HUES48 (cell line): ENCODE measurements at regions not wholly inside any gene's neighbourhood (a gene's known extent, or its start where the extent isn't known, plus 50 kb on each side); places are given as distances from the start of the nearest gene placed in this dataset.

ENCODE experiments used
- H3K27ac ChIP-seq: one replicate; pipeline ENCODE4 v1.7.0; 2013; ENCODE audit warnings: low read depth, low read length, inconsistent platforms
- H3K27me3 ChIP-seq: 2 replicates; pipeline ENCODE4 v1.6.1; 2013; ENCODE audit warnings: mild to moderate bottlenecking, low read length; ENCODE audit not compliant: control insufficient read depth, insufficient read depth
- H3K36me3 ChIP-seq: 2 replicates; pipeline ENCODE4 v1.6.1; 2013; ENCODE audit warnings: low read length; ENCODE audit not compliant: control insufficient read depth, insufficient read depth
- H3K4me1 ChIP-seq: 2 replicates; pipeline ENCODE4 v1.6.1; 2013; ENCODE audit warnings: mild to moderate bottlenecking, low read length; ENCODE audit not compliant: control insufficient read depth, insufficient read depth
- H3K4me3 ChIP-seq: 2 replicates; pipeline ENCODE4 v1.5.1; 2013; ENCODE audit warnings: mild to moderate bottlenecking, low read depth, low read length
- H3K9ac ChIP-seq: 2 replicates; pipeline ENCODE4 v1.6.1; 2013; ENCODE audit warnings: mild to moderate bottlenecking, low read depth, low read length, moderate library complexity
- H3K9me3 ChIP-seq: 2 replicates; pipeline ENCODE4 v1.6.1; 2013; ENCODE audit warnings: low read length; ENCODE audit not compliant: control insufficient read depth, insufficient read depth

- Histone ChIP-seq H3K4me3 (no peak overlapping the region), H3K27ac (no peak overlapping the region), H3K9me3 (no peaks in the 10 kb centered on the region), H3K9ac (no peak overlapping the region), H3K27me3 (no peaks in the 10 kb centered on the region), H3K36me3 (no peaks in the 10 kb centered on the region), H3K4me1 (no peaks in the 10 kb centered on the region)
These were observed 298.9 kb downstream of the SHOX2 start for GRCh38 chr3:157807280-157807679.

GRCh38 chr3:157805538-157805937 lies 300.7 kb downstream of the SHOX2 start:
- Histone ChIP-seq H3K4me3 (no peak overlapping the region), H3K4me1 (no peaks in the 10 kb centered on the region), H3K27me3 (no peaks in the 10 kb centered on the region), H3K9ac (no peak overlapping the region), H3K27ac (no peak overlapping the region), H3K36me3 (no peaks in the 10 kb centered on the region), H3K9me3 (no peaks in the 10 kb centered on the region)

GRCh38 chr3:157794771-157795170 lies 291.6 kb upstream of the VEPH1 start:
- Histone ChIP-seq H3K9me3 (no peaks in the 10 kb centered on the region; the same call in 1 of the 2 replicates), H3K27me3 (no peaks in the 10 kb centered on the region), H3K4me1 (no peaks in the 10 kb centered on the region), H3K36me3 (no peaks in the 10 kb centered on the region), H3K4me3 (no peak overlapping the region), H3K27ac (no peak overlapping the region), H3K9ac (no peak overlapping the region)

- no peak overlapping the region for H3K9ac ChIP-seq
- H3K27ac ChIP-seq: no peak overlapping the region
- no peaks in the 10 kb centered on the region for H3K9me3 ChIP-seq
- no peaks in the 10 kb centered on the region for H3K4me1 ChIP-seq
- H3K36me3 ChIP-seq: no peaks in the 10 kb centered on the region
- H3K4me3 ChIP-seq: no peak overlapping the region
- no peaks in the 10 kb centered on the region for H3K27me3 ChIP-seq
These were observed 290.5 kb upstream of the VEPH1 start for GRCh38 chr3:157793745-157794144.

- Histone ChIP-seq H3K9ac (no peak overlapping the region), H3K4me1 (no peaks in the 10 kb centered on the region), H3K27me3 (no peaks in the 10 kb centered on the region), H3K4me3 (no peak overlapping the region), H3K27ac (no peak overlapping the region), H3K9me3 (no peaks in the 10 kb centered on the region), H3K36me3 (no peaks in the 10 kb centered on the region)
These were observed 285.9 kb upstream of the VEPH1 start for GRCh38 chr3:157789162-157789561.

- Histone ChIP-seq H3K27ac (no peak overlapping the region), H3K4me1 (no peaks in the 10 kb centered on the region), H3K36me3 (no peaks in the 10 kb centered on the region), H3K4me3 (no peak overlapping the region), H3K9ac (no peak overlapping the region), H3K27me3 (no peaks in the 10 kb centered on the region), H3K9me3 (no peaks in the 10 kb centered on the region)
These were observed 283.4 kb upstream of the VEPH1 start for GRCh38 chr3:157786618-157787017.

GRCh38 chr3:157786211-157786610 lies 283.0 kb upstream of the VEPH1 start:
- Histone ChIP-seq H3K27me3 (no peaks in the 10 kb centered on the region), H3K9ac (no peak overlapping the region), H3K27ac (no peak overlapping the region), H3K36me3 (no peaks in the 10 kb centered on the region), H3K9me3 (no peaks in the 10 kb centered on the region), H3K4me3 (no peak overlapping the region), H3K4me1 (no peaks in the 10 kb centered on the region)

GRCh38 chr3:157785102-157785826 lies 282.0 kb upstream of the VEPH1 start:
- H3K9ac ChIP-seq: no peak overlapping the region
- no peak overlapping the region for H3K27ac ChIP-seq
- no peaks in the 10 kb centered on the region for H3K27me3 ChIP-seq
- H3K4me3 ChIP-seq: no peak overlapping the region
- H3K36me3 ChIP-seq: no peaks in the 10 kb centered on the region
- no peaks in the 10 kb centered on the region for H3K4me1 ChIP-seq
- H3K9me3 ChIP-seq: no peaks in the 10 kb centered on the region

GRCh38 chr3:157782236-157782635 lies 279.0 kb upstream of the VEPH1 start:
- no peaks in the 10 kb centered on the region for H3K4me1 ChIP-seq
- no peaks in the 10 kb centered on the region for H3K36me3 ChIP-seq
- H3K4me3 ChIP-seq: no peak overlapping the region
- no peaks in the 10 kb centered on the region for H3K9me3 ChIP-seq
- H3K27ac ChIP-seq: no peak overlapping the region
- H3K9ac ChIP-seq: no peak overlapping the region
- H3K27me3 ChIP-seq: no peaks in the 10 kb centered on the region

GRCh38 chr3:157776861-157777260 lies 273.6 kb upstream of the VEPH1 start:
- Histone ChIP-seq H3K4me1 (no peaks in the 10 kb centered on the region), H3K9ac (no peak overlapping the region), H3K9me3 (no peaks in the 10 kb centered on the region), H3K4me3 (no peak overlapping the region), H3K36me3 (no peaks in the 10 kb centered on the region), H3K27ac (no peak overlapping the region), H3K27me3 (no peaks in the 10 kb centered on the region)

- no peak overlapping the region for H3K9ac ChIP-seq
- no peak overlapping the region for H3K4me3 ChIP-seq
- no peaks in the 10 kb centered on the region for H3K9me3 ChIP-seq
- no peak overlapping the region for H3K27ac ChIP-seq
- no peaks in the 10 kb centered on the region for H3K4me1 ChIP-seq
- H3K27me3 ChIP-seq: no peaks in the 10 kb centered on the region
- H3K36me3 ChIP-seq: no peaks in the 10 kb centered on the region
These were observed 272.2 kb upstream of the VEPH1 start for GRCh38 chr3:157775446-157775845.
